ENCODE measurements at regions not wholly inside any gene's neighbourhood (a gene's known extent, or its start where the extent isn't known, plus 50 kb on each side); places are given as distances from the start of the nearest gene placed in this dataset.

DNA sequence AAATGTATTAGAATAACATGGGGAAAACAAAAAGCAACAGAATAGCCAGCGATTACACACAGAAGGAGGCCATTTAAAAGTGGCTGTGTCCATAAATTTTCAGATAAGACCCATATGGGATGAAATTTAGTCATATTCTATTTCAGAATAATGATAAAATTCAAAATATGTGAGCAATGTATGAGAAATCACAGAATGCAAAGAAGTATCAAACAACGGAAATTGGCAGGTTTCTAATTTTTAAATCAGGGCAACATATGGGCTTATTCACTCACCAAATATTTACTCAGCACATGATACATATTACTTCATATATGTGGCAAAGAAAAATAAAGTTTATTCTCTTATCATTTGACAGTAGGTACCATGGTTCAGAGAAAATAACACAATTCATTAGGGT, 208.5 kb downstream of the GRB14 start:
- no peak for TF ChIP-seq CTCF (IDR thresholded peaks at IDR 0.05)
- no peak for TF ChIP-seq POLR2A (IDR thresholded peaks at IDR 0.05)
- no peak for TF ChIP-seq EP300 (IDR thresholded peaks at IDR 0.05)
- TF ChIP-seq POLR2AphosphoS5 (IDR thresholded peaks at IDR 0.05) = no peak

All from suprapubic skin (tissue), 4 donors.